ENCODE measurements at regions not wholly inside any gene's neighbourhood (a gene's known extent, or its start where the extent isn't known, plus 50 kb on each side); places are given as distances from the start of the nearest gene placed in this dataset.
"Not testable (repeated sequence)": the region's sequence is repeated elsewhere in the genome, so short reads cannot be mapped to it uniquely, and the experiment has no call there.

- Mint-ChIP-seq H3K9me3 (peaks cover 5% of the 10 kb centered on the region), H3K27ac (no peak overlapping the region), H3K4me3 (no peak overlapping the region), H3K36me3 (no peaks in the 10 kb centered on the region), H3K27me3 (no peaks in the 10 kb centered on the region), H3K4me1 (no peaks in the 10 kb centered on the region)
- no peak for DNase-seq
- CTCF ChIA-PET: no interaction called here
These were observed 71.3 kb upstream of the DGKB start for GRCh38 chr7:14973712-14974428.

GRCh38 chr7:14971678-14972077 is 69.1 kb upstream of the DGKB start:
- CTCF ChIA-PET, H3K4me1 Mint-ChIP-seq, H3K27ac Mint-ChIP-seq, H3K4me3 Mint-ChIP-seq, H3K27me3 Mint-ChIP-seq, DNase-seq, H3K9me3 Mint-ChIP-seq, H3K36me3 Mint-ChIP-seq: not testable (repeated sequence)

GRCh38 chr7:14967376-14967775 is 64.8 kb upstream of the DGKB start:
- not testable (repeated sequence) for H3K4me3 Mint-ChIP-seq, H3K36me3 Mint-ChIP-seq, H3K27me3 Mint-ChIP-seq, H3K4me1 Mint-ChIP-seq, DNase-seq, H3K27ac Mint-ChIP-seq, H3K9me3 Mint-ChIP-seq
- CTCF ChIA-PET: interaction anchor here (0.6 kb wide), 1 partner anchor 8 kb away, joined by 3 read pairs; no protein-coding TSS in a partner anchor

- no peak overlapping the region for H3K4me3 Mint-ChIP-seq
- H3K36me3 Mint-ChIP-seq: no peaks in the 10 kb centered on the region
- H3K27ac Mint-ChIP-seq: no peak overlapping the region
- no peaks in the 10 kb centered on the region for H3K4me1 Mint-ChIP-seq
- no peaks in the 10 kb centered on the region for H3K27me3 Mint-ChIP-seq
- CTCF ChIA-PET: no interaction called here
- DNase-seq: no peak
- peaks cover 2% of the 10 kb centered on the region for H3K9me3 Mint-ChIP-seq
These were observed 60.2 kb upstream of the DGKB start for GRCh38 chr7:14962778-14963177.

GRCh38 chr7:14960721-14961120 is 58.2 kb upstream of the DGKB start:
- DNase-seq: no peak
- no peak overlapping the region for H3K27ac Mint-ChIP-seq
- peaks cover 2% of the 10 kb centered on the region for H3K9me3 Mint-ChIP-seq
- no peaks in the 10 kb centered on the region for H3K4me1 Mint-ChIP-seq
- H3K27me3 Mint-ChIP-seq: no peaks in the 10 kb centered on the region
- H3K4me3 Mint-ChIP-seq: no peak overlapping the region
- CTCF ChIA-PET: no interaction called here
- no peaks in the 10 kb centered on the region for H3K36me3 Mint-ChIP-seq

GRCh38 chr7:14959339-14959738 is 56.8 kb upstream of the DGKB start:
- Mint-ChIP-seq H3K4me3 (no peak overlapping the region), H3K27me3 (no peaks in the 10 kb centered on the region), H3K36me3 (no peaks in the 10 kb centered on the region), H3K9me3 (peaks cover 2% of the 10 kb centered on the region), H3K4me1 (no peaks in the 10 kb centered on the region), H3K27ac (no peak overlapping the region)
- CTCF ChIA-PET: no interaction called here
- no peak for DNase-seq

GRCh38 chr7:14954035-14954434 is 51.5 kb upstream of the DGKB start:
- DNase-seq: no peak
- Mint-ChIP-seq H3K27me3 (no peaks in the 10 kb centered on the region), H3K4me1 (no peaks in the 10 kb centered on the region), H3K4me3 (no peak overlapping the region), H3K27ac (no peak overlapping the region), H3K36me3 (no peaks in the 10 kb centered on the region), H3K9me3 (no peaks in the 10 kb centered on the region)
- CTCF ChIA-PET: no interaction called here

All from activated naive CD4-positive, alpha-beta T cell treated with anti-CD3 and anti-CD28 coated beads, Interleukin-2, amount 10 ng/mL, durations not matched to agents 7 days and 5 days (primary cell).